Spleen (tissue), 11 donors: ENCODE measurements at regions not wholly inside any gene's neighbourhood (a gene's known extent, or its start where the extent isn't known, plus 50 kb on each side); places are given as distances from the start of the nearest gene placed in this dataset.

ENCODE experiments used
- DNase-seq: peaks from one replicate; pipeline ENCODE4 v3.0.0-alpha.2; 2020
- H3K27ac ChIP-seq, 8 donors: fragments of 200-600 bp; sonication (generic) in 7 of 8; 1 replicate in 4 of 8; 2 replicates in 4 of 8; pipeline versions ENCODE4 v1.5.0 to v1.8.0; 2016 to 2021; ENCODE audit warnings: inconsistent platforms in 4 of 8, mild to moderate bottlenecking in 4 of 8, moderate library complexity in 1 of 8
- H3K27me3 ChIP-seq, 7 donors: fragments of 200-600 bp; sonication (generic) in 6 of 7; replicated peaks in 1 of 7; 1 replicate in 4 of 7; 2 replicates in 3 of 7; pipeline versions ENCODE4 v1.5.0 to v1.8.0; 2016 to 2021; ENCODE audit warnings: inconsistent platforms in 3 of 7, mild to moderate bottlenecking in 1 of 7
- H3K36me3 ChIP-seq, 6 donors: fragments of 200-600 bp; sonication (generic) in 5 of 6; 1 replicate in 4 of 6; 2 replicates in 2 of 6; pipeline versions ENCODE4 v1.5.0 to v1.8.0; 2016 to 2021; ENCODE audit warnings: inconsistent platforms in 2 of 6
- H3K4me1 ChIP-seq, 6 donors: fragments of 200-600 bp; sonication (generic) in 5 of 6; 1 replicate in 3 of 6; 2 replicates in 3 of 6; pipeline versions ENCODE4 v1.5.0 to v1.8.0; 2016 to 2021; ENCODE audit warnings: inconsistent platforms in 3 of 6
- H3K4me3 ChIP-seq, 8 donors: fragments of 200-600 bp; sonication (generic) in 7 of 8; 1 replicate in 4 of 8; 2 replicates in 4 of 8; pipeline versions ENCODE4 v1.5.0 to v1.8.0; 2016 to 2021; ENCODE audit warnings: inconsistent platforms in 4 of 8, mild to moderate bottlenecking in 4 of 8, moderate library complexity in 2 of 8
- H3K9me3 ChIP-seq, 8 donors: fragments of 200-600 bp; sonication (generic) in 7 of 8; 1 replicate in 4 of 8; 2 replicates in 4 of 8; pipeline versions ENCODE4 v1.5.0 to v1.8.0; 2016 to 2021; ENCODE audit warnings: inconsistent platforms in 4 of 8
- POLR2A ChIP-seq, 3 donors: fragments of 450-650 bp; IDR thresholded peaks; one replicate each; pipeline ENCODE4 v1.5.1; 2017; ENCODE audit warnings: antibody characterized with exemption in 3 of 3, mild to moderate bottlenecking in 1 of 3
- POLR2AphosphoS5 ChIP-seq, 3 donors: sonication (generic); formaldehyde crosslinking; IDR thresholded peaks; one replicate each; pipeline ENCODE4 v1.5.1; 2017; ENCODE audit warnings: antibody characterized with exemption in 3 of 3
- WGBS, 5 donors: extraction: QIAGEN DNeasy Blood & Tissue Kit in 3 of 5; methylation state at CpG; one replicate each; pipeline versions ENCODE4 v1.1.5 to v1.1.7; 2013 to 2018; 5-methylcytosine and 5-hydroxymethylcytosine counted together
- intact Hi-C: fragments of 100-400 bp; cut with DNase I; formaldehyde crosslinking; loops from one replicate; pipeline ENCODE4 v1.15.0; 2023; ENCODE audit warnings: low total_unique reads
- TF ChIP-seq, protein P1 (sequence below), 11 experiments: fragments of 200-600 bp in 7 of 11; fragments of 450-650 bp in 4 of 11; sonication (generic) in 4 of 11; IDR thresholded peaks in 8 of 11; conservative IDR thresholded peaks in 3 of 11; 1 replicate in 7 of 11; 2 replicates in 4 of 11; pipeline versions ENCODE4 v1.4.0 to v1.8.0; 2016 to 2021; ENCODE audit warnings: antibody characterized with exemption in 11 of 11, inconsistent platforms in 4 of 11, mild to moderate bottlenecking in 1 of 11
- donor health status: healthy with polysubstance abuse.
- donor health status: DM: no; HTN: no; CAD: no; lungs with moderate emphysema.
- donor health status: DM: no; HTN: no; CAD: no.
- donor health status: Bipolar disorder and iron deficiency.
- donor health status: healthy.
- donor health status: DM: no; HTN: no; CAD: no.
- donor health status: DM: yes; HTN: yes; CAD: no.

- H3K4me1 ChIP-seq = peaks cover 0 to 11% (median 5%) of the 10 kb centered on the region in 6 donors
- no peaks in the 10 kb centered on the region for H3K36me3 ChIP-seq
- no peak overlapping the region for H3K27ac ChIP-seq
- H3K9me3 ChIP-seq = no peaks in the 10 kb centered on the region
- no peak for DNase-seq
- intact Hi-C loops = no loop called here
- TF ChIP-seq POLR2A (IDR thresholded peaks at IDR 0.05) (no peak), POLR2AphosphoS5 (IDR thresholded peaks at IDR 0.05) (no peak)
- TF ChIP-seq, protein P1, sequence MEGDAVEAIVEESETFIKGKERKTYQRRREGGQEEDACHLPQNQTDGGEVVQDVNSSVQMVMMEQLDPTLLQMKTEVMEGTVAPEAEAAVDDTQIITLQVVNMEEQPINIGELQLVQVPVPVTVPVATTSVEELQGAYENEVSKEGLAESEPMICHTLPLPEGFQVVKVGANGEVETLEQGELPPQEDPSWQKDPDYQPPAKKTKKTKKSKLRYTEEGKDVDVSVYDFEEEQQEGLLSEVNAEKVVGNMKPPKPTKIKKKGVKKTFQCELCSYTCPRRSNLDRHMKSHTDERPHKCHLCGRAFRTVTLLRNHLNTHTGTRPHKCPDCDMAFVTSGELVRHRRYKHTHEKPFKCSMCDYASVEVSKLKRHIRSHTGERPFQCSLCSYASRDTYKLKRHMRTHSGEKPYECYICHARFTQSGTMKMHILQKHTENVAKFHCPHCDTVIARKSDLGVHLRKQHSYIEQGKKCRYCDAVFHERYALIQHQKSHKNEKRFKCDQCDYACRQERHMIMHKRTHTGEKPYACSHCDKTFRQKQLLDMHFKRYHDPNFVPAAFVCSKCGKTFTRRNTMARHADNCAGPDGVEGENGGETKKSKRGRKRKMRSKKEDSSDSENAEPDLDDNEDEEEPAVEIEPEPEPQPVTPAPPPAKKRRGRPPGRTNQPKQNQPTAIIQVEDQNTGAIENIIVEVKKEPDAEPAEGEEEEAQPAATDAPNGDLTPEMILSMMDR (IDR thresholded peaks at IDR 0.05 in 8 of 11, conservative IDR thresholded peaks at IDR 0.05 in 3 of 11) = no peak
- WGBS, 5 donors = 80 to 90% (median 86%) methylated on average over 7 of the region's 7 CpGs
- no peaks in the 10 kb centered on the region for H3K27me3 ChIP-seq
- no peak overlapping the region for H3K4me3 ChIP-seq
Measured at GRCh38 chr15:47997195-47998080, 123.4 kb upstream of the SLC24A5 start.

GRCh38 chr15:47998619-47999019 is 122.2 kb upstream of the SLC24A5 start:
- Histone ChIP-seq H3K27me3 (no peaks in the 10 kb centered on the region), H3K9me3 (no peaks in the 10 kb centered on the region), H3K36me3 (no peaks in the 10 kb centered on the region), H3K4me1 (peaks cover 0 to 15% (median 6%) of the 10 kb centered on the region in 6 donors), H3K4me3 (no peak overlapping the region), H3K27ac (no peak overlapping the region)
- no peak for DNase-seq
- intact Hi-C loops = no loop called here
- WGBS, 5 donors = 67 to 90% (median 83%) methylated on average over 2 of the region's 2 CpGs
- TF ChIP-seq POLR2A (IDR thresholded peaks at IDR 0.05) = no peak
- TF ChIP-seq POLR2AphosphoS5 (IDR thresholded peaks at IDR 0.05) = no peak
- TF ChIP-seq, protein P1 (IDR thresholded peaks at IDR 0.05 in 8 of 11, conservative IDR thresholded peaks at IDR 0.05 in 3 of 11) = no peak

GRCh38 chr15:48001393-48002039 is 119.3 kb upstream of the SLC24A5 start:
- WGBS, 5 donors = 80 to 84% (median 83%) methylated on average over 3 of the region's 3 CpGs
- peaks cover 0 to 15% (median 6%) of the 10 kb centered on the region in 6 donors for H3K4me1 ChIP-seq
- DNase-seq = no peak
- H3K4me3 ChIP-seq = no peak overlapping the region
- no peaks in the 10 kb centered on the region for H3K27me3 ChIP-seq
- H3K36me3 ChIP-seq = no peaks in the 10 kb centered on the region
- H3K27ac ChIP-seq = no peak overlapping the region
- no peak for TF ChIP-seq POLR2A (IDR thresholded peaks at IDR 0.05)
- TF ChIP-seq, protein P1 (IDR thresholded peaks at IDR 0.05 in 8 of 11, conservative IDR thresholded peaks at IDR 0.05 in 3 of 11) = no peak
- no peak for TF ChIP-seq POLR2AphosphoS5 (IDR thresholded peaks at IDR 0.05)
- H3K9me3 ChIP-seq = no peaks in the 10 kb centered on the region
- intact Hi-C loops = no loop called here

DNA sequence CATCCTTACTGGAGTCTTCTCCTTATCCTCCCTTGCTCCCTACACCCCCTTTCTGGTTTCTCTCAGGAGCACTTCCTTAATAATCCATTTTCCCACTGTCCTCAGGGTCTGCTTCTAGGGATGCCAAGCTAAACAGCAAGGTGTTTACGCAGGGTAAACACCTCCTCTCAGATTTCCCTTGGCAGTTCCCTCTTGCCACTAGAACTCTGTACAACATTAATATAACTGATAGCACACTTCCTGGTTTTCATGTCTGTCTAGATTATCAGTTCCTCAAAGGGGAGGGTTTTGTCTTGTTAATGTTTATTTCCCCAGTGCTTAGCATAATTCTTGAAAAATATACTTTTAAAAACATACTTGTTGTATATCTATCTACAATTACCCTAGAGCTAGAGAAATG is 118.0 kb upstream of the SLC24A5 start:
- Histone ChIP-seq H3K27ac (no peak overlapping the region), H3K4me3 (no peak overlapping the region), H3K36me3 (no peaks in the 10 kb centered on the region), H3K4me1 (peaks cover 0 to 15% (median 6%) of the 10 kb centered on the region in 6 donors), H3K9me3 (no peaks in the 10 kb centered on the region), H3K27me3 (no peaks in the 10 kb centered on the region)
- DNase-seq = no peak
- TF ChIP-seq POLR2A (IDR thresholded peaks at IDR 0.05) = no peak
- TF ChIP-seq POLR2AphosphoS5 (IDR thresholded peaks at IDR 0.05) = no peak
- TF ChIP-seq, protein P1 (IDR thresholded peaks at IDR 0.05 in 8 of 11, conservative IDR thresholded peaks at IDR 0.05 in 3 of 11) = no peak
- intact Hi-C loops = no loop called here
- 58 to 92% (median 76%) methylated on average over 1 of the region's 1 CpG for WGBS, 5 donors
